ENCODE measurements at regions not wholly inside any gene's neighbourhood (a gene's known extent, or its start where the extent isn't known, plus 50 kb on each side); places are given as distances from the start of the nearest gene placed in this dataset.
A peak's percentile ranks its signal among the peaks of the same experiment; 100 is the strongest.

- H3K27ac ChIP-seq (ENCODE audit: low read depth, low read length), result no peak overlapping the region
- no peak overlapping the region for H2AFZ ChIP-seq (ENCODE audit: low read depth, low read length, poor library complexity, severe bottlenecking)
- H3K36me3 ChIP-seq (ENCODE audit: control insufficient read depth in 1 of 2, insufficient read depth in 2 of 2, low read length in 2 of 2), result no peaks in the 10 kb centered on the region
- no TSS peak for BruUV-seq (replicated peaks)
- H3K4me2 ChIP-seq (ENCODE audit: low read length), result no peak overlapping the region
- H3K9me2 ChIP-seq (ENCODE audit: insufficient read depth), result no peaks in the 10 kb centered on the region
- H4K20me1 ChIP-seq (ENCODE audit: insufficient read depth), result no peaks in the 10 kb centered on the region
- CTCF ChIA-PET, result no interaction called here
- no peak overlapping the region for H3K4me3 ChIP-seq (replicated peaks in 1 of 2; ENCODE audit: low read depth in 1 of 2, low read length in 2 of 2)
- no peaks in the 10 kb centered on the region for H3K4me1 ChIP-seq (ENCODE audit: control insufficient read depth in 1 of 2, insufficient read depth in 2 of 2, low read length in 2 of 2)
- DNase-seq (ENCODE audit: low read depth, low spot score), result peak; percentile 70
- H3K9ac ChIP-seq (ENCODE audit: low read length), result no peak overlapping the region
- no peaks in the 10 kb centered on the region for H3K79me2 ChIP-seq (ENCODE audit: insufficient read depth, low read length)
- TF ChIP-seq RAD21 (IDR thresholded peaks at IDR 0.05; ENCODE audit: low read depth) (peak; percentile 72), CTCF (IDR thresholded peaks at IDR 0.05 in 2 of 3, conservative IDR thresholded peaks at IDR 0.05 in 1 of 3; ENCODE audit: borderline replicate concordance in 1 of 3, insufficient read depth in 1 of 3, low read depth in 2 of 3, low read length in 2 of 3) (peak; percentile 65 to 73 (median 69)), REST (IDR thresholded peaks at IDR 0.05; ENCODE audit: low read depth) (no peak)
- POLR2A ChIA-PET, result no interaction called here
- RAD21 ChIA-PET (ENCODE audit: low non-redundant PET in 1 of 2, low total read pairs in 2 of 2, uncharacterized antibody in 2 of 2, unreplicated experiment in 2 of 2), result no interaction called here
- intact Hi-C loops (cut with micrococcal nuclease), result loop anchor here (1.0 to 10.0 kb wide), 4 partner anchors 168 to 812 kb away; no protein-coding TSS in a partner anchor
- peak; percentile 99 for ATAC-seq
- H3K27me3 ChIP-seq (ENCODE audit: insufficient read depth, low read length), result no peaks in the 10 kb centered on the region
- no peaks in the 10 kb centered on the region for H3K9me3 ChIP-seq (ENCODE audit: control insufficient read depth in 1 of 2, insufficient read depth in 1 of 2, low read depth in 1 of 2, low read length in 2 of 2)
These were observed 264.1 kb downstream of the OTUD1 start for GRCh38 chr10:23702977-23703414.
